Fibroblast of pulmonary artery (primary cell): ENCODE measurements at regions not wholly inside any gene's neighbourhood (a gene's known extent, or its start where the extent isn't known, plus 50 kb on each side); places are given as distances from the start of the nearest gene placed in this dataset.

Experiments
- DNase-seq: peaks from one replicate; pipeline ENCODE4 v3.0.0-alpha.2; 2010; ENCODE audit warnings: low read depth
- H3K4me3 ChIP-seq: replicated peaks from 2 replicates; pipeline ENCODE4 v1.5.1; 2011; ENCODE audit warnings: low read depth, mild to moderate bottlenecking, control low read depth, low read length, moderate library complexity
- CTCF ChIP-seq: IDR thresholded peaks from 2 replicates; pipeline ENCODE4 v1.5.1; 2011; ENCODE audit warnings: mild to moderate bottlenecking, control low read depth, low read length, inconsistent platforms; ENCODE audit errors: missing control alignments

- DNase-seq: no peak
- no peak for TF ChIP-seq CTCF
- no peak overlapping the region for H3K4me3 ChIP-seq
These were observed 545.0 kb downstream of the PRR16 start for GRCh38 chr5:121009058-121009457.

- H3K4me3 ChIP-seq: no peak overlapping the region
- TF ChIP-seq CTCF: no peak
- no peak for DNase-seq
These were observed 553.9 kb downstream of the PRR16 start for GRCh38 chr5:121018004-121018403.

- no peak overlapping the region for H3K4me3 ChIP-seq
- no peak for TF ChIP-seq CTCF
- DNase-seq: no peak
These were observed 555.0 kb downstream of the PRR16 start for GRCh38 chr5:121019106-121019505.

GRCh38 chr5:121019734-121020133 lies 555.6 kb downstream of the PRR16 start:
- TF ChIP-seq CTCF: no peak
- DNase-seq: no peak

GRCh38 chr5:121021681-121022080 lies 557.6 kb downstream of the PRR16 start:
- no peak for DNase-seq
- H3K4me3 ChIP-seq: no peak overlapping the region
- TF ChIP-seq CTCF: no peak

More at GRCh38 chr5:121019734-121020133, 555.6 kb downstream of the PRR16 start:
- H3K4me3 ChIP-seq: no peak overlapping the region

GRCh38 chr5:121024416-121025311 lies 560.6 kb downstream of the PRR16 start:
- no peak for TF ChIP-seq CTCF
- DNase-seq: no peak

GRCh38 chr5:121025671-121026070 lies 561.6 kb downstream of the PRR16 start:
- no peak for TF ChIP-seq CTCF
- no peak overlapping the region for H3K4me3 ChIP-seq
- DNase-seq: no peak

More at GRCh38 chr5:121024416-121025311, 560.6 kb downstream of the PRR16 start:
- no peak overlapping the region for H3K4me3 ChIP-seq
